Panc1 (cell line): ENCODE measurements at regions not wholly inside any gene's neighbourhood (a gene's known extent, or its start where the extent isn't known, plus 50 kb on each side); places are given as distances from the start of the nearest gene placed in this dataset.

Experiments used
- ATAC-seq: fragments of 200-7000 bp; cut with Tn5 transposase; 2 replicates; pipeline ENCODE4 v1.9.1; 2020; ENCODE audit warnings: mild to moderate bottlenecking, moderate library complexity
- BruUV-seq: library from RNA; stranded (reverse); fragments of 400-500 nt; replicated peaks from 2 replicates; lab custom pipeline; 2021; lab: Mats Ljungman, UMichigan
- CTCF ChIA-PET: fragments of 300-600 bp; sonication (Branson Sonifier 250); formaldehyde crosslinking; loops from one replicate; lab custom pipeline; 2022; ENCODE audit warnings: antibody characterized with exemption; lab: Charles Lee
- POLR2A ChIA-PET: fragments of 300-600 bp; sonication (Branson Sonifier 250); formaldehyde crosslinking; loops from one replicate; lab custom pipeline; 2022; ENCODE audit warnings: antibody characterized with exemption; lab: Charles Lee
- DNase-seq: peaks from one replicate; pipeline ENCODE4 v3.0.0-alpha.2; 2010; ENCODE audit warnings: low read depth, low spot score
- H3K27ac ChIP-seq: 2 replicates; pipeline ENCODE4 v1.5.1; 2011; ENCODE audit warnings: mild to moderate bottlenecking, low read length, inconsistent platforms
- H3K27me3 ChIP-seq: fragments of 200-500 bp; sonication (Bioruptor generic); 2 replicates; pipeline ENCODE4 v1.6.0; 2014; ENCODE audit warnings: low read length, inconsistent platforms; ENCODE audit not compliant: control insufficient read depth, insufficient read depth
- H3K36me3 ChIP-seq: fragments of 200-500 bp; sonication (Bioruptor generic); 2 replicates; pipeline ENCODE4 v1.5.1; 2014; ENCODE audit warnings: inconsistent platforms, mild to moderate bottlenecking, low read length, moderate library complexity; ENCODE audit not compliant: control insufficient read depth, insufficient read depth
- H3K4me1 ChIP-seq: 2 replicates; pipeline ENCODE4 v1.5.1; 2011; ENCODE audit warnings: inconsistent platforms, mild to moderate bottlenecking, low read length, moderate library complexity; ENCODE audit not compliant: control insufficient read depth, insufficient read depth
- H3K4me3 ChIP-seq, 2 experiments: 2 replicates each; pipeline ENCODE4 v1.5.1; 2011 to 2012; ENCODE audit warnings: low read depth in 2 of 2, low read length in 2 of 2, mild to moderate bottlenecking in 2 of 2, inconsistent platforms in 1 of 2, moderate library complexity in 1 of 2
- H3K9me3 ChIP-seq: fragments of 200-500 bp; sonication (Bioruptor generic); 2 replicates; pipeline ENCODE4 v1.5.1; 2014; ENCODE audit warnings: low read depth, mild to moderate bottlenecking, inconsistent platforms, low read length, moderate library complexity; ENCODE audit not compliant: control insufficient read depth, insufficient read depth
- CTCF ChIP-seq: fragments of 450-650 bp; IDR thresholded peaks from 2 replicates; pipeline ENCODE4 v1.5.1; 2017; ENCODE audit warnings: mild to moderate bottlenecking
- POLR2AphosphoS5 ChIP-seq: IDR thresholded peaks from 2 replicates; pipeline ENCODE4 v1.6.1; 2012; ENCODE audit warnings: mild to moderate bottlenecking, low read depth, low read length, moderate library complexity
- REST ChIP-seq, 2 experiments: IDR thresholded peaks; 2 replicates each; pipeline ENCODE4 v1.6.1; 2011 to 2012; ENCODE audit warnings: low read depth in 2 of 2, control low read depth in 1 of 2, low read length in 1 of 2, mild to moderate bottlenecking in 1 of 2, moderate library complexity in 1 of 2; ENCODE audit not compliant: insufficient read depth in 1 of 2
- SIN3A ChIP-seq: IDR thresholded peaks from 2 replicates; pipeline ENCODE4 v1.6.1; 2012; ENCODE audit warnings: low read depth, mild to moderate bottlenecking, low read length, moderate library complexity, borderline replicate concordance; ENCODE audit not compliant: insufficient read depth
- TCF7L2 ChIP-seq: IDR thresholded peaks from 2 replicates; pipeline ENCODE4 v1.6.1; 2011; ENCODE audit warnings: mild to moderate bottlenecking, low read depth, low read length, inconsistent platforms
- in situ Hi-C: cut with HindIII; loops from 2 replicates; pipeline ENCODE4 v1.10.0; 2016; ENCODE audit warnings: low sequenced_read_pairs, low pct_unique_long_range_greater_than_20kb
- intact Hi-C: fragments of 100-400 bp; cut with micrococcal nuclease; formaldehyde crosslinking; loops from one replicate; pipeline ENCODE4 v1.10.0; 2022; ENCODE audit not compliant: unreplicated experiment

- ChIA-PET POLR2A (no interaction called here), CTCF (no interaction called here)
- Histone ChIP-seq H3K9me3 (no peaks in the 10 kb centered on the region), H3K4me1 (no peaks in the 10 kb centered on the region), H3K27ac (no peak overlapping the region), H3K4me3 (no peak overlapping the region), H3K36me3 (no peaks in the 10 kb centered on the region), H3K27me3 (no peaks in the 10 kb centered on the region)
- TF ChIP-seq REST (IDR thresholded peaks at IDR 0.05; ENCODE audit: insufficient read depth in 1 of 2, low read depth in 2 of 2, low read length in 1 of 2) (no peak), TCF7L2 (no peak), CTCF (no peak), SIN3A (no peak), POLR2AphosphoS5 (no peak)
- ATAC-seq = no peak
- in situ Hi-C loops = no loop called here
- no TSS peak for BruUV-seq
- DNase-seq = no peak
- intact Hi-C loops = no loop called here
Observed at GRCh38 chr3:18247776-18248310, 177.3 kb downstream of the SATB1 start.

- H3K27me3 ChIP-seq = no peaks in the 10 kb centered on the region
- no peaks in the 10 kb centered on the region for H3K36me3 ChIP-seq
- no peaks in the 10 kb centered on the region for H3K9me3 ChIP-seq
- in situ Hi-C loops = no loop called here
- BruUV-seq = no TSS peak
- no peak for ATAC-seq
- POLR2A ChIA-PET = no interaction called here
- no peak for DNase-seq
- TF ChIP-seq CTCF (no peak), POLR2AphosphoS5 (no peak), TCF7L2 (no peak), REST (IDR thresholded peaks at IDR 0.05; ENCODE audit: insufficient read depth in 1 of 2, low read depth in 2 of 2, low read length in 1 of 2) (no peak), SIN3A (no peak)
- CTCF ChIA-PET = no interaction called here
- intact Hi-C loops = no loop called here
- no peak overlapping the region for H3K4me3 ChIP-seq
- H3K4me1 ChIP-seq = no peaks in the 10 kb centered on the region
- no peak overlapping the region for H3K27ac ChIP-seq
Observed at GRCh38 chr3:18247139-18247695, 177.9 kb downstream of the SATB1 start.
